ENCODE measurements at regions not wholly inside any gene's neighbourhood (a gene's known extent, or its start where the extent isn't known, plus 50 kb on each side); places are given as distances from the start of the nearest gene placed in this dataset.

- H3K27me3 ChIP-seq (ENCODE audit: control insufficient read depth, insufficient read depth, low read length) = no peaks in the 10 kb centered on the region
- no peak for DNase-seq (ENCODE audit: low read depth)
- no peak for TF ChIP-seq CTCF (IDR thresholded peaks at IDR 0.05; ENCODE audit: insufficient read depth, low read length, severe bottlenecking)
- no peaks in the 10 kb centered on the region for H3K36me3 ChIP-seq (ENCODE audit: control insufficient read depth, insufficient read depth, low read length)
- no peak for FAIRE-seq
- H3K4me3 ChIP-seq (ENCODE audit: low read depth, low read length) = no peak overlapping the region
Measured at GRCh38 chr6:126738641-126739040, 379.8 kb upstream of the RSPO3 start.

- Histone ChIP-seq H3K4me3 (ENCODE audit: low read depth, low read length) (no peak overlapping the region), H3K36me3 (ENCODE audit: control insufficient read depth, insufficient read depth, low read length) (no peaks in the 10 kb centered on the region), H3K27me3 (ENCODE audit: control insufficient read depth, insufficient read depth, low read length) (no peaks in the 10 kb centered on the region)
- TF ChIP-seq CTCF (IDR thresholded peaks at IDR 0.05; ENCODE audit: insufficient read depth, low read length, severe bottlenecking) = no peak
- DNase-seq (ENCODE audit: low read depth) (no peak), FAIRE-seq (no peak)
Measured at GRCh38 chr6:126743076-126743475, 375.4 kb upstream of the RSPO3 start.

GRCh38 chr6:126747728-126748540, 370.5 kb upstream of the RSPO3 start:
- no peak for TF ChIP-seq CTCF (IDR thresholded peaks at IDR 0.05; ENCODE audit: insufficient read depth, low read length, severe bottlenecking)
- DNase-seq (ENCODE audit: low read depth) (no peak), FAIRE-seq (no peak)
- Histone ChIP-seq H3K36me3 (ENCODE audit: control insufficient read depth, insufficient read depth, low read length) (no peaks in the 10 kb centered on the region), H3K4me3 (ENCODE audit: low read depth, low read length) (no peak overlapping the region), H3K27me3 (ENCODE audit: control insufficient read depth, insufficient read depth, low read length) (no peaks in the 10 kb centered on the region)

GRCh38 chr6:126753606-126754005, 364.9 kb upstream of the RSPO3 start:
- FAIRE-seq = no peak
- H3K36me3 ChIP-seq (ENCODE audit: control insufficient read depth, insufficient read depth, low read length) = no peaks in the 10 kb centered on the region
- no peak for TF ChIP-seq CTCF (IDR thresholded peaks at IDR 0.05; ENCODE audit: insufficient read depth, low read length, severe bottlenecking)
- no peaks in the 10 kb centered on the region for H3K27me3 ChIP-seq (ENCODE audit: control insufficient read depth, insufficient read depth, low read length)
- no peak for DNase-seq (ENCODE audit: low read depth)
- no peak overlapping the region for H3K4me3 ChIP-seq (ENCODE audit: low read depth, low read length)

- FAIRE-seq (no peak), DNase-seq (ENCODE audit: low read depth) (no peak)
- H3K36me3 ChIP-seq (ENCODE audit: control insufficient read depth, insufficient read depth, low read length) = no peaks in the 10 kb centered on the region
- TF ChIP-seq CTCF (IDR thresholded peaks at IDR 0.05; ENCODE audit: insufficient read depth, low read length, severe bottlenecking) = no peak
- no peak overlapping the region for H3K4me3 ChIP-seq (ENCODE audit: low read depth, low read length)
- peaks cover 3% of the 10 kb centered on the region for H3K27me3 ChIP-seq (ENCODE audit: control insufficient read depth, insufficient read depth, low read length)
Measured at GRCh38 chr6:126761854-126762253, 356.6 kb upstream of the RSPO3 start.

GRCh38 chr6:126764104-126764503, 354.4 kb upstream of the RSPO3 start:
- no peak for FAIRE-seq
- no peak for TF ChIP-seq CTCF (IDR thresholded peaks at IDR 0.05; ENCODE audit: insufficient read depth, low read length, severe bottlenecking)

More at GRCh38 chr6:126764104-126764503, 354.4 kb upstream of the RSPO3 start:
- no peak overlapping the region for H3K4me3 ChIP-seq (ENCODE audit: low read depth, low read length)
- H3K36me3 ChIP-seq (ENCODE audit: control insufficient read depth, insufficient read depth, low read length) = no peaks in the 10 kb centered on the region
- no peak for DNase-seq (ENCODE audit: low read depth)
- peaks cover 3% of the 10 kb centered on the region for H3K27me3 ChIP-seq (ENCODE audit: control insufficient read depth, insufficient read depth, low read length)

All from bronchial epithelial cell (primary cell).